ENCODE measurements at regions not wholly inside any gene's neighbourhood (a gene's known extent, or its start where the extent isn't known, plus 50 kb on each side); places are given as distances from the start of the nearest gene placed in this dataset.

DNA sequence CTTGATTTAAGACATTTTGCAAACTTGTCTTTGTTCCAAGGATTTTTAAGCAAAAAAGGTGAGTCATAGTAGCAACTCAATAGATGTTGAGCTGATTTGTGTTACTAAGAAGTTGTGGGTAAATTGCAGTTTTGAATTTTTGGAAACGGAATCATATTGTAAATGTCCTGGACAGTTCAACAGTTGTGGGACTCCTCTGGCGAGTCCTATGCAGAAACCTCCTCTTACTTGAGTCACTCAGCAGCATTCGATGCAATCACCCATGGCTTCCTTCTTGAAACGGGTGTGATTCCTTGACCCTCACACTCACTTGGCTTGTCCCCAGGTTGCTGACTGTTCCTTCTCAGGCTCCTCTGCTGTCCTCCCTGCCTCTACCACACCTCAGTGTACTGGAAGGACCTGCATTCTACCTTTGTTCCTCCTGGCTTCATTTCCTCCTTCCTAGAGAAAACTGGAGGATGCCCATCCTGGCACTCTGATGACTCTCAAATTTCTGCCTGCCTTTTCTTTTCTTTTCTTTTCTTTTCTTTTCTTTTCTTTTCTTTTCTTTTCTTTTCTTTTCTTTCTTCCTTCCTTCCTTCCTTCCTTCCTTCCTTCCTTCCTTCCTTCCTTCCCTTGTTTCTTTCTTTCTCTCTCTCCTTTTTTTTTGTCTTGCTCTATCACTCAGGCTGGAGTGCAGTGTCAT, 52.8 kb upstream of the DGKG start:
- no peaks in the 10 kb centered on the region for H3K9me3 ChIP-seq (ENCODE audit: control extremely low read depth in 1 of 3, control insufficient read depth in 2 of 3, insufficient read depth in 1 of 3, low read length in 2 of 3)
- intact Hi-C loops (cut with micrococcal nuclease): no loop called here
- H3K79me2 ChIP-seq (ENCODE audit: control insufficient read depth, insufficient read depth, low read length): no peaks in the 10 kb centered on the region
- no peak overlapping the region for H3K27ac ChIP-seq (ENCODE audit: low read length in 2 of 2)
- H3K4me1 ChIP-seq (ENCODE audit: control insufficient read depth in 2 of 2, insufficient read depth in 2 of 2, low read length in 2 of 2): peaks cover 17 to 18% of the 10 kb centered on the region in 2 donors
- no peak for ATAC-seq (ENCODE audit: low read depth)
- CTCF ChIA-PET: no interaction called here
- peak overlapping the region; percentile 65 for H3K9ac ChIP-seq (ENCODE audit: low read length)
- no peaks in the 10 kb centered on the region for H4K20me1 ChIP-seq (ENCODE audit: control insufficient read depth, insufficient read depth, low read length, poor library complexity, severe bottlenecking)
- POLR2A ChIA-PET: no interaction called here
- H3K9me3 Mint-ChIP-seq (ENCODE audit: insufficient read depth): no peaks in the 10 kb centered on the region
- H3K4me3 Mint-ChIP-seq: peak overlapping the region; percentile 89
- H3K4me2 ChIP-seq (replicated peaks; ENCODE audit: low read depth, low read length, poor library complexity, severe bottlenecking): peak overlapping the region; percentile 82
- H3K36me3 ChIP-seq (replicated peaks in 1 of 2; ENCODE audit: control extremely low read depth in 1 of 2, control insufficient read depth in 1 of 2, extremely low read depth in 1 of 2, insufficient read depth in 2 of 2, low read length in 1 of 2): no peaks in the 10 kb centered on the region
- TF ChIP-seq, protein P1, sequence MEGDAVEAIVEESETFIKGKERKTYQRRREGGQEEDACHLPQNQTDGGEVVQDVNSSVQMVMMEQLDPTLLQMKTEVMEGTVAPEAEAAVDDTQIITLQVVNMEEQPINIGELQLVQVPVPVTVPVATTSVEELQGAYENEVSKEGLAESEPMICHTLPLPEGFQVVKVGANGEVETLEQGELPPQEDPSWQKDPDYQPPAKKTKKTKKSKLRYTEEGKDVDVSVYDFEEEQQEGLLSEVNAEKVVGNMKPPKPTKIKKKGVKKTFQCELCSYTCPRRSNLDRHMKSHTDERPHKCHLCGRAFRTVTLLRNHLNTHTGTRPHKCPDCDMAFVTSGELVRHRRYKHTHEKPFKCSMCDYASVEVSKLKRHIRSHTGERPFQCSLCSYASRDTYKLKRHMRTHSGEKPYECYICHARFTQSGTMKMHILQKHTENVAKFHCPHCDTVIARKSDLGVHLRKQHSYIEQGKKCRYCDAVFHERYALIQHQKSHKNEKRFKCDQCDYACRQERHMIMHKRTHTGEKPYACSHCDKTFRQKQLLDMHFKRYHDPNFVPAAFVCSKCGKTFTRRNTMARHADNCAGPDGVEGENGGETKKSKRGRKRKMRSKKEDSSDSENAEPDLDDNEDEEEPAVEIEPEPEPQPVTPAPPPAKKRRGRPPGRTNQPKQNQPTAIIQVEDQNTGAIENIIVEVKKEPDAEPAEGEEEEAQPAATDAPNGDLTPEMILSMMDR (IDR thresholded peaks at IDR 0.05): no peak
- no peak for TF ChIP-seq EZH2 (IDR thresholded peaks at IDR 0.05; ENCODE audit: borderline replicate concordance, insufficient read depth, low read depth, low read length, poor library complexity, severe bottlenecking)
- H3K4me3 ChIP-seq (ENCODE audit: control extremely low read depth in 1 of 5, extremely low read depth in 1 of 5, insufficient read depth in 1 of 5, low read depth in 2 of 5, low read length in 4 of 5): peak overlapping the region in 1 of 5 experiments; percentile 67
- DNase-seq: no peak
- 42% methylated on average over 3 of the region's 4 CpGs for WGBS (ENCODE audit: insufficient coverage)
- no peak overlapping the region for H2AFZ ChIP-seq (ENCODE audit: insufficient read depth, low read depth, low read length, poor library complexity, severe bottlenecking)
- peaks cover 25% of the 10 kb centered on the region for H3K4me1 Mint-ChIP-seq
- peaks cover 4% of the 10 kb centered on the region for H3K27me3 Mint-ChIP-seq
- H3K27ac Mint-ChIP-seq: no peak overlapping the region
- H3K27me3 ChIP-seq (replicated peaks in 1 of 4; ENCODE audit: control extremely low read depth in 1 of 4, control insufficient read depth in 3 of 4, insufficient read depth in 4 of 4, low read length in 3 of 4): peaks cover 0 to 6% (median 0%) of the 10 kb centered on the region in 4 experiments

Measured in B cell (primary cell).